B cell (primary cell): ENCODE measurements at regions not wholly inside any gene's neighbourhood (a gene's known extent, or its start where the extent isn't known, plus 50 kb on each side); places are given as distances from the start of the nearest gene placed in this dataset.

Experiments
- CTCF ChIP-seq: fragments of 200-600 bp; IDR thresholded peaks from one replicate; pipeline ENCODE4 v1.8.0; 2022; ENCODE audit warnings: antibody characterized with exemption, mild to moderate bottlenecking
- EZH2 ChIP-seq: IDR thresholded peaks from 2 replicates; pipeline ENCODE4 v1.6.1; 2012; ENCODE audit warnings: borderline replicate concordance, low read depth, mild to moderate bottlenecking, moderate library complexity, low read length; ENCODE audit not compliant: insufficient read depth, poor library complexity, severe bottlenecking

GRCh38 chr11:109135627-109136026 is 286.4 kb upstream of the C11orf87 start:
- TF ChIP-seq CTCF (no peak), EZH2 (no peak)
